ENCODE measurements at regions not wholly inside any gene's neighbourhood (a gene's known extent, or its start where the extent isn't known, plus 50 kb on each side); places are given as distances from the start of the nearest gene placed in this dataset.

DNA sequence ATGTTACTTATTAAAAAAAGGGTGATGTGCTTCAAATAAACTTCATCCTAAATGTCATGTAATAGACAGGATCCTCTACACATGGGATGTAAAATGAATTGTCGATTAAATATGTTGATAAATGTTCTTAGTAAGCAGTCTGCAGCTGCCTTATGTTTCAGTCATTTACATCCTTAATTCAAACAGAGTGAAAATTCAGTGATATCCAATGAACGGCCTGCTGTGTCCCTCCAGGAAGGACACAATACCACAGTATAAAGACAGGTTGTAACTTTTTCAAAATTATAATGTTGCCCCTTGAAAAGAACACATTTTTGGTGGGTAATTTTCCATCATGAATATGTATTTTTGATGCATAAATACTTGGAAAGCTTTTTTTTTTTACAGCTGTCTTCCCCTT lies 266.5 kb upstream of the SEMA3A start:
- Histone ChIP-seq H3K36me3 (no peaks in the 10 kb centered on the region), H3K4me2 (no peak overlapping the region), H3K9ac (no peak overlapping the region), H3K27ac (no peak overlapping the region), H4K20me1 (ENCODE audit: low read depth) (no peaks in the 10 kb centered on the region), H3K27me3 (no peaks in the 10 kb centered on the region), H2AFZ (replicated peaks) (no peak overlapping the region), H3K79me2 (ENCODE audit: low read depth) (no peaks in the 10 kb centered on the region), H3K4me1 (no peaks in the 10 kb centered on the region), H3K4me3 (no peak overlapping the region), H3K9me3 (ENCODE audit: low read depth) (no peaks in the 10 kb centered on the region), H3F3A (ENCODE audit: low read depth) (no peaks in the 10 kb centered on the region)
- TF ChIP-seq EZH2phosphoT487 (IDR thresholded peaks at IDR 0.05) (no peak), EZH2 (IDR thresholded peaks at IDR 0.05) (no peak)
- TF ChIP-seq, protein P1, sequence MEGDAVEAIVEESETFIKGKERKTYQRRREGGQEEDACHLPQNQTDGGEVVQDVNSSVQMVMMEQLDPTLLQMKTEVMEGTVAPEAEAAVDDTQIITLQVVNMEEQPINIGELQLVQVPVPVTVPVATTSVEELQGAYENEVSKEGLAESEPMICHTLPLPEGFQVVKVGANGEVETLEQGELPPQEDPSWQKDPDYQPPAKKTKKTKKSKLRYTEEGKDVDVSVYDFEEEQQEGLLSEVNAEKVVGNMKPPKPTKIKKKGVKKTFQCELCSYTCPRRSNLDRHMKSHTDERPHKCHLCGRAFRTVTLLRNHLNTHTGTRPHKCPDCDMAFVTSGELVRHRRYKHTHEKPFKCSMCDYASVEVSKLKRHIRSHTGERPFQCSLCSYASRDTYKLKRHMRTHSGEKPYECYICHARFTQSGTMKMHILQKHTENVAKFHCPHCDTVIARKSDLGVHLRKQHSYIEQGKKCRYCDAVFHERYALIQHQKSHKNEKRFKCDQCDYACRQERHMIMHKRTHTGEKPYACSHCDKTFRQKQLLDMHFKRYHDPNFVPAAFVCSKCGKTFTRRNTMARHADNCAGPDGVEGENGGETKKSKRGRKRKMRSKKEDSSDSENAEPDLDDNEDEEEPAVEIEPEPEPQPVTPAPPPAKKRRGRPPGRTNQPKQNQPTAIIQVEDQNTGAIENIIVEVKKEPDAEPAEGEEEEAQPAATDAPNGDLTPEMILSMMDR (IDR thresholded peaks at IDR 0.05), result no peak
- H3K4me3 Mint-ChIP-seq, result no peak overlapping the region
- H3K9me3 Mint-ChIP-seq, result no peaks in the 10 kb centered on the region
- no peak for DNase-seq (ENCODE audit: low spot score)
- H3K27me3 Mint-ChIP-seq (ENCODE audit: insufficient read depth, low read depth), result peaks cover 3% of the 10 kb centered on the region
- no peaks in the 10 kb centered on the region for H3K36me3 Mint-ChIP-seq
- H3K27ac Mint-ChIP-seq, result no peak overlapping the region
- peaks cover 3% of the 10 kb centered on the region for H3K4me1 Mint-ChIP-seq

DNA sequence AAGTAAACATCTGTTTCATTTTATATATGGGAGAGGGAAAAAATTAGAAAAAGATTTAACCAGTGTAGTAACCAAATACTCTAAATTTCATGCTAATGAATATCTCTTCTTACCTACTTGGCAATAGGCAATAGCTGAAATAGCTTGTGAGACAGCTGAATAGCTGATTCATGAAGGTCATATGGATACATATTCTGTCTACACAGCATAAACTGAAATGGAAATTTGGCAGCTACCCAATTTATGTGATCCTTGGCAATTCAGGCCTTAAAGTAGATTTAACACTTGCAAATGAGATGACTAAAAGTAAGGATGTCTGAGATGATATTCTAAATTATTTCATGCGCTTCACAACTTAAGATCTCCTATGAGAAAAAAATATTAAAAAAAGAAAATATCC lies 261.2 kb upstream of the SEMA3A start:
- H3K27ac Mint-ChIP-seq, result no peak overlapping the region
- H3K27me3 ChIP-seq, result no peaks in the 10 kb centered on the region
- H2AFZ ChIP-seq (replicated peaks), result no peak overlapping the region
- no peaks in the 10 kb centered on the region for H3K36me3 Mint-ChIP-seq
- no peaks in the 10 kb centered on the region for H3K4me1 Mint-ChIP-seq
- no peak overlapping the region for H3K27ac ChIP-seq
- H3K79me2 ChIP-seq (ENCODE audit: low read depth), result no peaks in the 10 kb centered on the region
- H4K20me1 ChIP-seq (ENCODE audit: low read depth), result no peaks in the 10 kb centered on the region
- no peaks in the 10 kb centered on the region for H3F3A ChIP-seq (ENCODE audit: low read depth)
- H3K9ac ChIP-seq, result no peak overlapping the region
- H3K27me3 Mint-ChIP-seq (ENCODE audit: insufficient read depth, low read depth), result peaks cover 3% of the 10 kb centered on the region
- H3K9me3 ChIP-seq (ENCODE audit: low read depth), result no peaks in the 10 kb centered on the region
- H3K4me3 ChIP-seq, result no peak overlapping the region
- DNase-seq (ENCODE audit: low spot score), result no peak
- TF ChIP-seq, protein P1 (IDR thresholded peaks at IDR 0.05), result no peak
- TF ChIP-seq EZH2 (IDR thresholded peaks at IDR 0.05) (no peak), EZH2phosphoT487 (IDR thresholded peaks at IDR 0.05) (no peak)
- H3K9me3 Mint-ChIP-seq, result no peaks in the 10 kb centered on the region
- H3K4me3 Mint-ChIP-seq, result no peak overlapping the region
- H3K4me1 ChIP-seq, result no peaks in the 10 kb centered on the region
- H3K4me2 ChIP-seq, result no peak overlapping the region
- H3K36me3 ChIP-seq, result no peaks in the 10 kb centered on the region

DNA sequence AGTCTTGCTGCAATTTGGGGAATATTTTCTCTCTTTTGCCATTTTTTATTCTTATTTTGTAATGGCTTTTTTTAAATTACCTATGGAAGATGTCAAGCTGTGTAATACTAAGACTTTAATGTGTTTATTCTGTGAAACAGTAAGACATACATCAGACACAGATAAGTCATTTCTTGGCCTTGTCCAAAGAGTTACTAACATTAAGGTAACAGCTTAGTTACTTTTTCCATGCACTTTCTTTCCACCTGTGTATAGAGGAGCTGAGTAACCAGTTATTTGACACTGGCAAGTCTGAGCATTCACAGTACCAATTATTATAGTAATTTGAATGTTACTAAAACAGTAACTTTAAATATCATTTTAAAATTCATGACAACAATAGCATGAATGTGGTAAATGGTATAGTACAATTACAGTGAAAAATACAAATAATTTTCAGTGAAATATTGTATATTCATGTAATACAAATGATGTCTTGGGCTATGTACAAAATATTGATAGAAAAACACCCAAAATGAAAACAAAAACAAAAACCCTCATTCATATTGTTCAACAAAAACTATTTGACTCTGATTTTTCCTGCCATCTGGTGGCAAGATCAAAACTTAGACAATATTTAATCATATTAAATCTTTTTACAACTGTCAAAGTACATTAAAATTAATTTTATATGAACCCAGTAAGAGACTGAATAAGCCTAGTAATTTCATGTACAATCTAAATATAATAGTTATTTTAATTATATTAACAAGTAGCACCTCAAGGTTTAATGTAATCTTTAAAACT lies 259.8 kb upstream of the SEMA3A start:
- Histone ChIP-seq H3K27ac (no peak overlapping the region), H3K27me3 (no peaks in the 10 kb centered on the region), H3K36me3 (no peaks in the 10 kb centered on the region), H3K9ac (no peak overlapping the region), H3K9me3 (ENCODE audit: low read depth) (no peaks in the 10 kb centered on the region), H3K79me2 (ENCODE audit: low read depth) (no peaks in the 10 kb centered on the region), H3K4me1 (no peaks in the 10 kb centered on the region), H3K4me2 (no peak overlapping the region), H4K20me1 (ENCODE audit: low read depth) (no peaks in the 10 kb centered on the region), H3F3A (ENCODE audit: low read depth) (no peaks in the 10 kb centered on the region), H3K4me3 (no peak overlapping the region), H2AFZ (replicated peaks) (no peak overlapping the region)
- Mint-ChIP-seq H3K27ac (no peak overlapping the region), H3K36me3 (no peaks in the 10 kb centered on the region), H3K27me3 (ENCODE audit: insufficient read depth, low read depth) (no peaks in the 10 kb centered on the region), H3K4me3 (no peak overlapping the region), H3K4me1 (no peaks in the 10 kb centered on the region), H3K9me3 (no peaks in the 10 kb centered on the region)
- TF ChIP-seq EZH2phosphoT487 (IDR thresholded peaks at IDR 0.05) (no peak), EZH2 (IDR thresholded peaks at IDR 0.05) (no peak)
- TF ChIP-seq, protein P1 (IDR thresholded peaks at IDR 0.05), result no peak
- DNase-seq (ENCODE audit: low spot score), result no peak

Data from neural progenitor cell (in vitro differentiated cells).